ENCODE measurements at regions not wholly inside any gene's neighbourhood (a gene's known extent, or its start where the extent isn't known, plus 50 kb on each side); places are given as distances from the start of the nearest gene placed in this dataset.
"Not testable (repeated sequence)": the region's sequence is repeated elsewhere in the genome, so short reads cannot be mapped to it uniquely, and the experiment has no call there.

DNA sequence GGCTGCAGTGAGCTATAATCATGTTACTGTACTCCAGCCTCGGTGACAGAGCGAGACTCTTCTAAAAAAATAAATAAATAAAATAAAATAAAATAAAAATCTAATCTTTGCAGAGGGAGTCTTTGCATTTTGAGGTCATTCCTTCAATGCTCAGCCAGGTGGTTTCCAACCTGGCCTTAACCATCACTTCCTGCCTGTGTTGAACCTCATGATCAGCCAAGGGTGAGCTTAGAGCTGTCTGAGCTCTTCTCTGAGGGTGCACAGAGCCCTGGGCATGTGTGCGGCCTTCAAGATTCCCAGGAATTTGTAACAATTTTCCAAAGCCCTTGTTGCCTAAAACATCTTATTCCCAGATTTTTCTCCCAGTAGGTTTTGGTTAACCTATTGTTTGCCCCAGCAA, 94.3 kb downstream of the KCNJ12 start:
- not testable (repeated sequence) for TF ChIP-seq YY1 (IDR thresholded peaks at IDR 0.05; ENCODE audit: insufficient read depth, insufficient read length); ZNF274 (IDR thresholded peaks at IDR 0.05; ENCODE audit: low read depth, low read length)

Data from NT2/D1 (cell line).